ENCODE measurements at regions not wholly inside any gene's neighbourhood (a gene's known extent, or its start where the extent isn't known, plus 50 kb on each side); places are given as distances from the start of the nearest gene placed in this dataset.

DNA sequence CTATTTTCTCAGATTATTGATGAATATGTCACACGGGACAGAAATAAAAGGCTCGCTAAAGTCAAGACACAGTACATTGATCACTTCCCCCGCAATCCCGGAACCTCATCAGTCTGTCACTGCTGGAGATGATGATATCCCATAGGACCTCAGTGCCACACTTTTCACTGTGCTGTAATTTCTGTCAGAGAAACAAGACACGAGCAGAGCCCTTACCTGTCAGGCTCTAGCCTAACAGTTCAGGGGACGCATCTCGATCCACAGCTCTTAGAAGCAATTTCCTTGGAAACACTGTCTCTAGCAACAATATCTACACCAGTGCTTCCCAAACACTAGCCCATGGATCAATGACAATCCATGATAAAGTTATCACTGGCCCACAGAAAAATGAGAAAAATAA lies 140.0 kb downstream of the GRIN2B start:
- no peak for DNase-seq (ENCODE audit: low spot score)

DNA sequence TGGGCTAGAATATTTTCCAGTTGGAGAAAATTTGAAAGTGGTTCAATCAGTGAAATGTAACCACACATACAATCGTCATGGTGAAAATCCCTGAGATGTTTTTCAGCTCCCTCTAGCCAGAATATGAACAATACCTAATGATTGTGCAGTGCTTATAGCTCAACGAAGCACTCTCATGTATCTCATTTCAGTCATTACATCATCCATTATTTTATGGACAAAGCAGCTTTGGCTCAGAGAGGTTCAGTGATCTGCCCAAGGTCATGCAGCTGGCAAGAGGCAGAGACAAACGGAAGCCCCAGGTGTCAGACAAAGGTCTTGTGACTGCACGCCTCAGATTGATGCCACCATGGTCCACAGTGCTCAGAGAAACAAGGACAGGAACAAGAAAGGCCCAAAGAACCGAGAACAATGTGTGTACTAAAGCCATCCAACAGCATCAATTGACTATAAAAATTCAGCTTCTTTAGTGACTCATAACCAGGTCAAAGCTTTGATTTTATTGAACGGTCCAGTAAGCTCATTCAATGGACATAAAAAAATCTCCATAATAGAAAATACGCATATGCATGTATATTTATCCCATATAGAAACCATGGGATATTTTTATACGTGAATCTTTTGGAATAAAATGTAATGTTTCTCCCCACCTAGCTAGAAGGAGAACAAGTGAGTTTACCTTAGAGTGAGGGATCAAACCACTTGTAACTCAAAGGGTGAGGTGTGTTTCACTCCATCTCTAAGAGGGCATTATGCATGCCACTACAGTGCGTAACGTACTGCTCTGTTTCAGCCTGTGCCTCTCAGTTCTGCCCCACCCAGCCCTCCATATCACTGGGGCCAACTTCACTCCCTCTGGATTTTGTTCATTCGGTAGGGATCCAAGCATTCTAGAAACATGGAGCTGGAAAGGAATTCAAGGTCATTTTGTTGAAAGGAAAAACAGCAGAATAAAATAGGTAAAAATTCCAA lies 141.8 kb downstream of the GRIN2B start:
- DNase-seq (ENCODE audit: low spot score): no peak

DNA sequence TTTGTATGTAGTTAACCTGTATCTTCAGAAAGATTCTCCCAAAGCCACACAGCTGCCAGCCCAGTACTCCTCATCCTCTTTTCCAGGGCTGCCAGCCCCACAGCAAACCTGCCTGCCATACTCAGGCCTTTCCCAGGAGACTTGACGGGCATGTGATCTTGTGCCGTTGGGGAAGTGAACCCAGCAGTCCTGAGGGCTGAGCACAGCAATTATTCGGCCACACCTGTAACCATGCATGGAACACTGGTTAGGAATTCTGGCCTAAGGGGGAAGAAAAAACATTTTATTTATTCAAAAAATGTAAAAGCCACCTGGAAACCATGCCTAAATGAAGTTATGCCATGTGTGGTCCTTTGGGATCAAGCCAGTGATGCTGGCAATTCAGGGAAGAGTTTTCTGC lies 145.3 kb downstream of the GRIN2B start:
- DNase-seq (ENCODE audit: low spot score): no peak

DNA sequence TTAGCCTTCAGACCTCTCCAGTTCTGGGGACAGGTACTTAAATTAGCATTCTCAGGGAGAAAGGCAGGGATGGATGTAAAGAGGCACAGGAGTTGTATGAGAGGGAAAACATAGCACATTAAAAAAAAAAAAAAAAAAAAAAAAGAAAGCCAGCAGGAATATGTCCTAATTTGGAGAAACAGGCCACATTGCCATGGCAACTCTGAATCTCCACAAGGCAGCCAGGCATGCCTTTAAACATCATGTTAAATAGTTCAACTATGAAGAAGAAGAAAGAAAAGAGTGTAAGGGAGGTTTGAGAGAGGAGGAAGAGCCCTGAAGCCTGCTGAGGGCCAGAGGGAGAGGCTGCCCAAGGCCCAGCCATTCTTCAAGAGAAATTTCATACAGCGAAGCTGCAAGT lies 145.8 kb downstream of the GRIN2B start:
- no peak for DNase-seq (ENCODE audit: low spot score)

DNA sequence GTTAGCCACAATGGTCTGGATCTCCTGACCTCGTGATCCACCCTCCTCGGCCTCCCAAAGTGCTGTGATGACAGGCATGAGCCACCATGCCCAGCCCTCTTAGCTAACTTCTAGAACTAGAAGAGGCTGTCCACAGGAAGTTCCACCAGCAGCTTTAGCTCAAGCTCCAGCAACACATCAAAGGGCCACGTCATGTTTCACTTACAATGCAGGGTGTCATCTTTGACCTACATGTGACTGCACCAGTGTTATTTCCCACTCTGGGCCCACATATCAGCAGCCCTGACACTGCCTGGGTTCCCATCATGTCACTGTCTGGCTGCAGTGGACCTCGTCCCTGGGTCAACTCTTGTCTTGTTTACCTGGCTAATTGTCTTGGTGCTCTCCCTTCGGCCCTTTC lies 147.2 kb downstream of the GRIN2B start:
- DNase-seq (ENCODE audit: low spot score): no peak

GRCh38 chr12:13817131-13817530 lies 164.3 kb downstream of the GRIN2B start:
- DNase-seq (ENCODE audit: low spot score): no peak

- no peak for DNase-seq (ENCODE audit: low spot score)
These were observed 165.0 kb downstream of the GRIN2B start for GRCh38 chr12:13816394-13816793.

GRCh38 chr12:13812168-13812567 lies 169.2 kb downstream of the GRIN2B start:
- no peak for DNase-seq (ENCODE audit: low spot score)

- no peak for DNase-seq (ENCODE audit: low spot score)
These were observed 170.3 kb downstream of the GRIN2B start for GRCh38 chr12:13811061-13811460.

- no peak for DNase-seq (ENCODE audit: low spot score)
These were observed 176.4 kb downstream of the GRIN2B start for GRCh38 chr12:13805041-13805440.

DNA sequence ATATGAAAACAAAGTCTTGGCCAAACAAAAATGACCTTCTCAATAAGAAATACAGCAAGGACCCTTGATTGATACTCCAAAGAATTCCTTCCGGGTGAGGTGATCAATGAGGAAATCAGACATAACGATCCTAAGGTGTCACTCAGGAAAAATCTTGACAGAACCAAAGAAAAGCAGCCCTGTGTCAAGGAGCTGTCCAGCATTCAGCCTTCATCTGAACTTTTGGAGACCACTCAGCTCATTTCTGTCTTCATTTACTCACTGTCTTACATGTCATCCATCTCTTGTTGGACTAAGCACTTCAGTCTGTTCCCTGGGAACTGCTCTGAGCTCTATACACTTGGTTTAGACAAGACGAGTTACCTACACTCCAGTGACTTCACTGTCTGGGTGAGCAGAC lies 179.9 kb downstream of the GRIN2B start:
- DNase-seq (ENCODE audit: low spot score): no peak

- DNase-seq (ENCODE audit: low spot score): no peak
These were observed 181.8 kb downstream of the GRIN2B start for GRCh38 chr12:13799574-13799973.

DNA sequence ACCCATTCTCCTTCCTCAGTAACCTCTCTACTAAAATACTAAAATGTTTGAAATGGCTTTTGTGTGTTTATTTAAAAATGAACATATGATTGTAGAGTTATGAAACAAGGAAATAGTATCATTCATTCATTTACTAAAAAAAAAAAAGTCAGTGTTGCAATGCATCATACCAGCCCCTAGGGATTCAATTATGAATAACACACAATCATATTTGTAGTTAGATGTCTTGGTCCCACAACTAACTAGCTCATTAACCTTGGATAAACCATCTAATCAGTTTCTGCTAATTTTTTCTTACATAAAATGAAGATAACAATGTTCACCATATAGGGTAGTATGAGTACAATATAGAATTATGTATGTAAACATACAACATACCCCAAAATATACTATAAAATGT lies 183.2 kb downstream of the GRIN2B start:
- no peak for DNase-seq (ENCODE audit: low spot score)

- DNase-seq (ENCODE audit: low spot score): no peak
These were observed 186.7 kb downstream of the GRIN2B start for GRCh38 chr12:13794706-13795105.

- DNase-seq (ENCODE audit: low spot score): no peak
These were observed 191.1 kb downstream of the GRIN2B start for GRCh38 chr12:13790317-13790716.

DNA sequence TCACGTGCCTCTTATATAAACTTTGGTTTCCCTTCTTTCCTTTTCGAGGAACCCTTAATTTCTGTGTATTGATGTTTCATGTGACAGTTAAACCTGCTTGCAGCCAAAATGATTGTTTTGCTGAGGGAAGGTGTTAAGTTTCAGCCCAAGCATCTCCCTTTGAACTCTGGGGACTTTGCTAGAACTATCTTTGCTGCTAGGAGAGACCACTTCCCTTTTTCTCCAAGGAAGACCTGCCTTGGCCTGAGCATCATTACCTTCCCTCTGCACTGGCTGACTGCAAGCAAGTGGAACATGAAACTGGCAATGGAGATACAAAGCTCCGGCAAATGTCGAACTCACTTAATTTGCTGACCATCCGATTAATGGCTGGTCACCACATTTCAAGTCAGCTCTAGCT lies 192.8 kb downstream of the GRIN2B start:
- no peak for DNase-seq (ENCODE audit: low spot score)

GRCh38 chr12:13786646-13787045 lies 194.8 kb downstream of the GRIN2B start:
- no peak for DNase-seq (ENCODE audit: low spot score)

DNA sequence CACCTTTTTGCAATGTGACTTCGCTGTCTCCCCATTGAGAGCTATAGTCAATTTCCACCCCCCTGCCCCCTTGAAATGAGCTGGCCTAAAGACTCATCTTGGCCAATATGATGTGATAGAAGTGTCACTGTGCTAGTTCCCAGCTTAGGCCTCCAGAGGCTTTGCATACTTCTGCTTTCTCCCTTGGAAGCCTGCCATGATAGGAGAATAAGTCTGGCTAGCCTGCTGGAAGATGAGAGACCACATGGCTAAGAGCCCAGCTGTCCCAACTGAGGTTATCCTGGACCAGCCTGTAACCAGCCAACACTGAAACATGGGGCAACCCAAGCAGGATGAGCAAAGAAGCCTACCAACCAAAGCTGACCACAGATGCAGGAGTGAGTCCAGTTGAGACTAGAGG lies 196.9 kb downstream of the GRIN2B start:
- no peak for DNase-seq (ENCODE audit: low spot score)

DNA sequence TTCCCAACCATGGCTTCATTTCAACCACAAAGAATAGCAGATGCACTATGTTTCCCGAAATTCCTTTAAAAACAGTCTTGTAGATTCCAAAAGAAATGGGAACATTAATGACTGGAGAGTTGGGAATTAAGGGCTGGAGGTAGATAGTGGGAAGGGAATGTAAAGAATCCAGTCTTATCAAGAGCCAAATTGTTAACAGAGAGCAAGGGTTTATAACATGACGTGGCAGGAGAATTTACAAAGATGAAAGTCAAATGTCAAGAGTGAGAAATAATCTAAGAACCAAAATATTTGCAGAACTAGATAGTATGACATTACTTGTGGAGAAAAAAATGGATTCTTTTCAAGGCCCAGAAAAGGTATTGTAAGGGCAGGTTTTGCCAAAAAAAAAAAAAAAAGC lies 200.9 kb downstream of the GRIN2B start:
- no peak for DNase-seq (ENCODE audit: low spot score)

DNA sequence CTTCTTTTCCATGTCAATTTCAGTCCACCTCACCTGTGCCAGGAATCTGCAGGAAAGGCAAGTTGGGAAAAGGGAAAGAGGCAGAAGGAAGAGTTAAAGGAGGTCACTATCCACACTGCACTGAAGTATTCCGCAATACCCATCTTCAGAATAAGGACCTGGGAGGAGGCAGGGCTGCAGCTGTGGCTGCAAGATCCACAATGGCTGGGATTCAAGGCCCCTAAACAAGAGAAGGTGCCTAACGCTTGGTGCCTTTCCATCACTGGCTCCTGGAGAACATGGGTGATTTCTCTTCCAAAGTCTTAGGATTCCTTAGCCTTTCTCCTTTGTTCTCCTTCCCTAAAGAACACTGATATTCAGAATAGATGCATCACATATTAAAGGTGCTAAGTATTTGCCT lies 204.0 kb downstream of the GRIN2B start:
- no peak for DNase-seq (ENCODE audit: low spot score)

DNA sequence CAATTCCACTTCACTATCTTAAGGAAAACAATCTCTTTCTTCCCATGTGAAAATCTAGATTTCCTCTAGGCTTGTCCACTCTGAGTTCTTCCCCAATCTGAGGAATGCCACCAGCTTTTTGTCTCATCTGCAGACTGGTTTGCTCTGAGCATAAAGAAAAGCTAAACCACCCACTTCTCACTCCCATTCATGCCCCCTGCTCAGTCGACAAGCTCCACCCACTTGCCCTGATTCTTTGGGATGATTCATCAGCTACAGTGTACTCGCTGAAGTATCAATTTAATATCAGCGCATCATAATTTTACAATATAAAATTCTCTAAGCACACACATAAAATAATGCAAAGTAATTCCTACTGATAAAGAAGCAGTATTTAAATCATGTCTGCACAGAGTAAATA lies 209.1 kb downstream of the GRIN2B start:
- no peak for DNase-seq (ENCODE audit: low spot score)

- no peak for DNase-seq (ENCODE audit: low spot score)
These were observed 210.8 kb downstream of the GRIN2B start for GRCh38 chr12:13770576-13770975.

DNA sequence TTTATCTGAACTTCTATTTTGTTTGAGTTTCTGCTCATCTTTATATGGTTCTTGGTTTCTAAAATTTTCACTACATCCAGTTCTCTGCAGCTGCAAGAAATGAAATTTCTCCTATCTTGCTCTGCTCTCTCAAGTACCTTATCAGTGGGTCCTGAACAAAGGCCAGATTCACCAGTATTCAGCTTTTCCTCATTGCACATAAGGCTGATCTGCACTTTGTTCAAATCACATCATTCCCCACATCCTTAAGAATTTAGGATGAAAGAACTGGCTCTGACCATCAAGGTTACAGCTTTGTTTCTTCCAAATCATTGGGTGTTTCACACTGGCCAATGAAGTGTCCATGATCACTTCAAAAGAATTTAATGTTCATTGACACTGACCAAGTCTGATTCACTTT lies 211.4 kb downstream of the GRIN2B start:
- no peak for DNase-seq (ENCODE audit: low spot score)

- DNase-seq (ENCODE audit: low spot score): no peak
These were observed 212.1 kb downstream of the GRIN2B start for GRCh38 chr12:13769273-13769672.

Measured in LoVo (cell line).